Dedifferentiated amniotic fluid mesenchymal stem cell (primary cell): ENCODE measurements at regions not wholly inside any gene's neighbourhood (a gene's known extent, or its start where the extent isn't known, plus 50 kb on each side); places are given as distances from the start of the nearest gene placed in this dataset.

Source experiments
- DNase-seq: peaks from one replicate; pipeline ENCODE4 v3.0.0-alpha.2; 2016; ENCODE audit errors: extremely low spot score

DNA sequence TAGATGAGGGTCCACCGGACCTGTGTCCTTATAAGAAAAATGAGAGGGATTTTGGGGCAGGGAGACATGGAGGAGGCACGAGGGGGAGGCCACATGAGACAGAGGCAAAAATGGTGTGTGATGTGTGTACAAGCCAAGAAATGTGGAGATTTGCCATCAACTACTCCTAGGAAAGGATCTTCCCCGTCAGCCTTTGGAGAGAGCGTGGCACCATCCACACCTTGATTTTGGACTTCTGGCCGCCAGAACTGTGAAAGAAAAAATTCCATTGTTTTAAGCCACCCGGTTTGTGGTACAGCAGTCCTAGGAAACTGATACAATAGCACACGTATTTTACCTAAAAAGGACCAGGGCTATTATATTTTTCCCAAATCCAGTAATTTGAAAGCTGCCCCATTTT lies 829.0 kb upstream of the SALL3 start:
- DNase-seq = no peak

DNA sequence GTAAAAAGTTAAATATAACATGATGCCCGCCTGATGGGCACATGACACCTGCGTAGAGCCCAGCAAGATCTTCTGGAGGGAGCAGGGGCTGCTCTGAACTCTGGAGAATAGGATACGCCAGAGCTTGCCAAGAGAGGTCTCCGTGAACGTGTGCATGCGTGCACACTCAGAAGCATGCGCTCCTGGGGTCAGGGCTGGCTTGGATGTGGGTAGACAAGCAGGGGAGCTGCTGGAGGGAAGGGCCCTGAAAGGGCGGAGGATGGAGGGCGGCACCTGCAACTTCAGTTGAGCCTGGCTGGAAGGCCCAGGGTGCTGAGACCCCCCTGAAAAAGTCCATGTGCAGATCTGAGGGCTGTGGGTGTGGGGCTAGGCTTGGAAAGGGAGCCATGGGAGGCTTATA lies 828.4 kb upstream of the SALL3 start:
- no peak for DNase-seq

- DNase-seq = no peak
These were observed 827.5 kb upstream of the SALL3 start for GRCh38 chr18:78151948-78152725.

GRCh38 chr18:78153362-78153761 lies 826.3 kb upstream of the SALL3 start:
- DNase-seq = no peak

DNA sequence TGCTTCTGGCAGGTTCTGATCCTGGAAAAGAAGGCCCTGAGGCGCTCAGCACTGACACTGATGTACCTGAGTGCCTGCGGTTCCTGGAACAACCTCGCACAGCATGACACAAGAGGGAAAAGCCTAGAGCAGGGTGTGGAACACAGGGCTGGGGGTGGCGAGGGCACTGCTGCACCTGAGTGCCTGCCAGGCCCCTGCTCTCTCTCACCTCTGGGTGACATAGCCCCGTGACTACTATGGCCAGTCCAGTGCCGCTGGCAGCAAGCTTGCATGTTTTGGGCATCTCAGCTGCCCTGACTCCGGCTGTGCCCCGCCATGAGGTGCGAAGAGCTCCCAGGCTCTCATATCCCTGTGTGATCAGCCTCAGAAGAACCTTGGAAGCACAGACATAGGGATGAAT lies 825.2 kb upstream of the SALL3 start:
- no peak for DNase-seq

- DNase-seq = no peak
These were observed 824.8 kb upstream of the SALL3 start for GRCh38 chr18:78154853-78155252.

DNA sequence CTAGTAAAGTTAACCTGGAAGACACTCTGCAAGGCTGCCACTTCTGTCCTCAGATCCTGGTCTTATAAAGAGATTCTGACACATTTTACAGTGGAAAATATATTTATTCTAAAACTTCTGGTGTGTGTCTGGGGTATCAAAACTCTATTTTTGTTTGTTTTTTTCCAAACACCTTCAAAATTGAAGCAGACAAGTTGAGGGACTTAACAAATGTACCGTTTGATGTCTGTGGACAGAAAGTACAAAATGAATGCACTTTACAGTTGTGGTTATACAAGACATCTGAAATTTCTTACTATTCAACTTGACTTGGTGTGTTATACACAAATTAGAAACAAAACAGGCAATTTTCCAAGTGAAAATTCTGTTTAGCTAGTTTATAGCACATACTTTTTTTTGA lies 823.2 kb upstream of the SALL3 start:
- no peak for DNase-seq

DNA sequence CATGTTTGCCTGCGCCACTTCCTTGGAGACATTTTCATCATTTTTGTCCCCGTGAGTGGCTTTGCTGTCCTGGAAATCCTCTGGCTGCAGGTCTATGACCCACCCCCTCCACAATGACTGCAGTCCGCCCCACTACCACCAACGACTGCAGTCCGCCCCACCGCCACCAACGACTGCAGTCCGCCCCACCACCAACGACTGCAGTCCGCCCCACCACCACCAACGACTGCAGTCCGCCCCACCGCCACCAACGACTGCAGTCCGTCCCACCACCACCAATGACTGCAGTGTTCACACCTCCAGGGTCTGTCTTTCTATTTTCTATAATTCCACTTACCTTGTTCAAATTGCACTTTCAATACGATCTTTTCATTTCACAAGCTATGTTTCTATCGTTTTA lies 820.7 kb upstream of the SALL3 start:
- DNase-seq = no peak

DNA sequence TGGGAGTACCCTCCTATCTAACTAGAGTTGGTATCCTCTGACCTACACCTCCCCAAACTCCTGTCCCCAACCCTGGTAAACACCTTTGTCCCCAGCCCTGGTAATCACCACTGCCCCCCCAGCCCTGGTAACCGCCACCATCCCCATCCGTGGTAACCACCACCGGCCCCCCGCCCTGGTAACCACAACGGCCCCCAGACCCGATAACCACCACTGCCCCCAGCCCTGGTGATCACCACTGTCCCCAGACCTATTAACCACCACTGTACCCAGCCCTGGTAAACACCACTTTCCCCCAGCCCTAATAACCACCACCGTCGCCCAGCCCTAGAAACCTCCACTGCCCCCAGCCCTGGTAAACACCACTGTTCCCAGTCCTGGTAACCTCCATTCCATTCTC lies 820.2 kb upstream of the SALL3 start:
- DNase-seq = no peak

DNA sequence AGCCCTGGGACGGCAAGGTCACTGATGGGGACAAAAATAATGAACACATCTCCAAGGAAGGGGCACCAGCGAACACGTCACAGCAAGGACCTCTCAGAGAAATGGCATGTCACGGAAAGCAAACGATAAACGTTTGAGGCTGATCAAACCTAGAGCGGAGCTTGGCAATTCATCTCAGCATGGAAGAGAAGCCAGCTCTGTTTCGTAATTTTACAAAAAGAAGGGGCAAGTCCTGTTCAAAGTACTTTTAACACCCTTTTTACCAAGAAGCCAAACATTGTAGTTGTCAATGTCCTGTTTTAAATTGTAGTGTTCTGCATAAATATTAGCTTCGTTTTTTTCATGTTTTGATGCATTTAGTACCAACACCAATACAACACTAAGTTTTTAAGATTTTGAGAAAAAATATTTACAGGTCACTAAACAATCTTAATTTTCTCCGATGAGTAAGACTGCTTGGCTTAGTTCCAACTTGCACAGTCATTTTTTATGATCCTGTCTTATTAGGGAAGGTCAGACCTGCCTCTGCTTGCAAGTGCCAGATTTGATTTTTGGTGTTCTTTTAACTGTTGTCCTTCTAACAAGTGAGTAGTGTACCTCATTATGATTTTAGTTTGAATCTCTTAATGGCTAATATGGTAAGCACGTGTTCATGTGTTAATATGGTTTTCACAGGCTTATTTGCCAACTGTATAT lies 818.5 kb upstream of the SALL3 start:
- no peak for DNase-seq

- no peak for DNase-seq
These were observed 814.1 kb upstream of the SALL3 start for GRCh38 chr18:78165525-78165924.

DNA sequence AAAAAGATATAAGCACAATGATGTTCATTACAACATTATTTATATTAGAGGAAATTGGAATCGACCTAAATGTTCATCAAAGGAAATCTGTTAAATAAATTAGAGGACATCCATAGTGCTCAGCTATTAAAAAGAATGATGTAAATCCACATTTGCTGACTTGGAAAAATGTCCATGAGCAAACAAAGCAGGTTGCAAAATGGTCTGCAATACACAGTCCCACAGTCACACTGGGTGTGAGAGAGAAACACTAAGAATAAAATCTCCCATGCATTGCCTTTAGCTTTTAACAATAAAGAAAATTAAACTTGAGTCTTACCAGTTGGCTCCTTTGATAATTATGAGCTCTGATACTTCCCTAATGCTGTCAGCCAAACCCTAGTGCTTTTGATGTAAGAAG lies 811.1 kb upstream of the SALL3 start:
- no peak for DNase-seq

GRCh38 chr18:78169174-78169864 lies 810.3 kb upstream of the SALL3 start:
- no peak for DNase-seq

GRCh38 chr18:78171954-78172353 lies 807.7 kb upstream of the SALL3 start:
- no peak for DNase-seq

GRCh38 chr18:78174737-78175136 lies 804.9 kb upstream of the SALL3 start:
- DNase-seq = no peak

GRCh38 chr18:78178812-78179211 lies 800.8 kb upstream of the SALL3 start:
- no peak for DNase-seq

DNA sequence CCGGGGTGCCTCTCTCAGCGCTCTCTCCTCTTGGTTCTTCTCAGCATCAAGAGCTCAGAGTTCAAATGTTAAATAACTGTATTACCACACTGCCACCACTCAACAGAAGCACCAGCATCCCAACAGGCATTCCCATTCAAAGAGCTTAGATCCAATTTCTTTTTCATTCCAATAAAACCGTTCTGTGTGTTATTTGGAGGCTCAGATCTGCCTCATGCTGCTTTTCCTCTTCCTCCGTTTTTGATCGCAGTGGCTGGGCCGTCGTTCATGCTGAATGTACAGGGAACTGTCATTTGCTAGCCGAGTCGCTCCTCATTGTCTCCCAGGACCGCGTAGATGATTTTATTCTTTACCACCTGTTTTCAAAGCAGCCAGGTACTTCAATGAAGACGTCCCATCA lies 798.9 kb upstream of the SALL3 start:
- DNase-seq = no peak

GRCh38 chr18:78183815-78184214 lies 795.8 kb upstream of the SALL3 start:
- no peak for DNase-seq

GRCh38 chr18:78191276-78191675 lies 788.3 kb upstream of the SALL3 start:
- DNase-seq = no peak

- no peak for DNase-seq
These were observed 787.6 kb upstream of the SALL3 start for GRCh38 chr18:78192054-78192453.

- DNase-seq = no peak
These were observed 783.3 kb upstream of the SALL3 start for GRCh38 chr18:78196280-78196679.

DNA sequence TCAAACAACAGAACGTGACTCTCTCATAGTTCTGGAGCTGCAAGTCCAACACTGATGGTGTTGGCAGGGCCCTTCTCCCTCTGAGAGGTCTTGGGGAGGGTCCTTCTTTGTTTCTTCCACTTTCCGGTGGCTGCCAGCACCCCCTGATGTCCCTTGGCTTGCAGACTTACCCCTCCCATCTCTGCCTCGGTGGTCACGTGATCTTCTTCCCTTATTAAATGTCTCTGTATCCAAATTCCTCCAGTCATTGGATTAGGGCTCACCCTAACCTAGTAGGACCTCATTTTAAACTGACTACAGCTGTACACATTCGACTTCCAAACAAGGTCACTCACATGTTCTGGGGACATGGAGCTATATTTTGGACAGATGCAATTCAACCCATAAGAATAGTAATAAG lies 780.6 kb upstream of the SALL3 start:
- no peak for DNase-seq

- no peak for DNase-seq
These were observed 780.0 kb upstream of the SALL3 start for GRCh38 chr18:78199611-78200010.
